Ramos (cell line): ENCODE measurements at regions not wholly inside any gene's neighbourhood (a gene's known extent, or its start where the extent isn't known, plus 50 kb on each side); places are given as distances from the start of the nearest gene placed in this dataset.
"Not testable (repeated sequence)": the region's sequence is repeated elsewhere in the genome, so short reads cannot be mapped to it uniquely, and the experiment has no call there.

Source experiments
- in situ Hi-C: fragments of 300-500 bp; cut with MboI; formaldehyde crosslinking; loops from one replicate; pipeline ENCODE4 v1.14.3; 2022; ENCODE audit warnings: low sequenced_read_pairs; ENCODE audit not compliant: unreplicated experiment

DNA sequence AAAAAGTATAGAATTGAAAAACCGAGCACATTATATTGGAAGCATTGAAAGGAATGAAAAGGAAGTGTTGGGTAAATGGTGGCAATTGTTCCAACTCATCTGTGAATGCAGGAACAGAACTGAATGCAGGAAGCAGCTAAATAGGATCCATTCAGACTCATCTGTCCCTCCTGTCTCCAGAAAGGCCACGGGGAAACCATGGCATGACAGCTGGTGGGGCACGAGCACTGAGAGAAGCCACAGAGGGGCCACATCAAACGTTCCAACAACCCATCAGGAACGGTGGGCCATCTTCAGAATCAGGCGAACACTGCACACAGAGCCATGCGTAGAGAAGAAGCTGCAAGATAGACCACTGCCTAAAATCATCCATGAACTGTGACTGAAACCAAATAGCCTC is 138.5 kb upstream of the SLC35G4 start:
- in situ Hi-C loops: no loop called here

DNA sequence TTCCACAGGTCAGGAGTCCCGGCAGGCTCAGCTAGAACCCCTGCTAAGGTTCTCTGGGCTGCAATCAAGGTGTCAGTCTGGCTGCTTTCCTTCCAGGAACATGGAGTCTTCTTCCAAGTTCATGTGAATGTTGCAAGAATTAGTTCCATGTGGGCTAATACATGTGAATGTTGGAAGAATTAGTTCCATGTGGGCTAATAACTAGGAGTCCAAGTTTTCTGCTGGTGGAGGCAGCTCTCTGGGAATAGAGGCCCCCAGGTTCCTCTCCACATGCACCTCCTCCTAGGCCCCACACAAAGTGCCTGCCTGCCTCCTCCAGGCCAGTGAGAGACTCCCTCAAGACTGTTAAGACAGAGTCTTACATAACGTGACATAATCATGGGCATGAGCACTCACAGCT is 140.8 kb upstream of the SLC35G4 start:
- in situ Hi-C loops: no loop called here

- in situ Hi-C loops: no loop called here
These were observed 141.3 kb upstream of the SLC35G4 start for GRCh38 chr18:11468120-11468519.

- in situ Hi-C loops: no loop called here
These were observed 141.8 kb upstream of the SLC35G4 start for GRCh38 chr18:11467611-11468010.

DNA sequence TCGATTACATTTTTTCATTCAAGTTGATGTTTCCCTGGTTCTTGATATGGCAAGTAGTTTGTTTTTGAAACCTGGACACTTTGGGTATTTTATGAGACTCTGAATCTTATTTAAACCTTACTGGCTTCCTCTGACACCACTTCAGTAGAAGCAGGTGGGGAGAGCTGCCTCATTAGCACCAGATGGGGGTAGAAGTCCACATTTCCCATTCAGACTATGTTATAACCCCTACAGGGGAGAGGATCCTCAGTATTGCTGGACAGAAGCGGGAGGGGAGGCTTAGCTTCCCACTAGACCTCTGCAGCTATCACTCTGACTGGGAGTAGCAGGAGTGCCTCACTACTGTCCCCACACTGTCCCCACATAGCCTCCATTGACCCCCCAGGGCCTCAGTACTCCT is 145.3 kb upstream of the SLC35G4 start:
- in situ Hi-C loops: no loop called here

DNA sequence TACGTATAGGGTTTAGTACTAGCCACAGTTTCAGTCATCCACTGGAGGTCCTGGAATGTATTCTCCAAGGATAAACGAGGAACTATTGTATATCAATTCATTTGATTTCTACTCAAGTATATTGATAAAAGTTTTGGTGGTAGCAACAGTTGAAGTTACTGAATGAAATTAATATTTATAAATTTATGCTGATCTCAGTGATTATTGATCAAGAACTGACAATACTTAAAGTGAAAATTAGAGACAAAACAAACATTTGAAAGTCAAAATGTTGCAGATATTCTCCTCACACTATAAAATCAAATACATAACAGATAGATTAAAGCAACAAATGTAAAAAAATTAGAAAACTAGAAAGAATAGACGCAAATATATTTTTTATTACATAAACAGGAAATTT is 150.9 kb upstream of the SLC35G4 start:
- in situ Hi-C loops: no loop called here

DNA sequence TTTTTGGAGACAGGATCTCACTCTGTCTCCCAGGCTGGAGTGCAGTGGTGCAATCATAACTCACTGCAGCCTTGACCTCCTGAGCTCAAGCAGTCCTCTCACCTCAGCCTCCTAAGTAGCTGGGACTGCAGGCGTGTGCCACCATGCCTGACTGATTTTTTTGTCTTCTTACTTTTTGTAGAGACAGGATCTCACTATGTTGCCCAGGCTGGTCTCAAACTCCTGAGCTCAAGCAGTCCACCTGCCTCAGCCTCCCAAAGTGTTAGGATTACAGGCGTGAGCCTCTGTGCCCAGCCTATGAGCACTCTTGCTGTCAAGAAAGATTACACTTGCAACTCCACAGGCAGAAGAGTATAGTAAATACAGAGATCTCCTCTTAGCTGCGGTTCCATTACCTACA is 151.5 kb upstream of the SLC35G4 start:
- in situ Hi-C loops: not testable (repeated sequence)

- in situ Hi-C loops: no loop called here
These were observed 155.4 kb upstream of the SLC35G4 start for GRCh38 chr18:11454040-11454439.

DNA sequence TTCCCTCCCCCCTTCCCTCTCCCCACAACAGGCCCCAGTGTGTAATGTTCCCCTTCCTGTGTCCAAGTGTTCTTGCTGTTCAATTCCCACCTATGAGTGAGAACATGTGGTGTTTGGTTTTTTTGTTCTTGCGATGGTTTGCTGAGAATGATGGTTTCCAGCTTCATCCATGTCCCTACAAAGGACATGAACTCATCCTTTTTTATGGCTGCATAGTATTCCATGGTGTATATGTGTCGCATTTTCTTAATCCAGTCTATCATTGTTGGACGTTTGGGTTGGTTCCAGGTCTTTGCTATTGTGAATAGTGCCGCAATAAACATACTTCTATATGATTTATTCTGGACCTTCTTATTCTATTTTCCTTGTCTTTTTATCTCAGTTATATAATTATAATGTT is 165.2 kb upstream of the SLC35G4 start:
- in situ Hi-C loops: loop anchor here (10.0 kb wide), 1 partner anchor 51 kb away; no protein-coding TSS in a partner anchor

- in situ Hi-C loops: no loop called here
These were observed 172.3 kb upstream of the SLC35G4 start for GRCh38 chr18:11437046-11437445.

DNA sequence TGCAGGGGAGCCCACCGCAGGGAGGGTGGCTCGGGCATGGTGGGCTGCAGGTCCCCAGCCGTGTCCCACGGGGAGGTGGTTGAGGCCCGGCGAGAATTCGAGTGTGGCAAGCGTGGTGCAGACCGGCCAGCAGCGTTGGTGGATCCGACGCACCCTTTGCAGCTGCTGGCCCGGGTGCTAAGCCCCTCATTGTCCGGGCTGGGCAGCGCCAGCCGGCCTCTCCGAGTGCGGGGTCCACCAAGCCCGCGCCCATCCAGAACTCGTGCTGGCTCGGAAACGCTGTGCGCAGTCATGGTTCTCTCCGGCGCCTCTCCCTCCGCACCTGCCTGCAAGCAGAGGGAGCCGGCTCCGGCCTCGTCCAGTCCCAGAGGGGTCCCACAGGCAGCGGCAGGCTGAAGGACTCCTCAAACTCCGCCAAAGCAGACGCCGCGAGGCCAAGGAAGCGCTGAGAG is 177.0 kb upstream of the SLC35G4 start:
- in situ Hi-C loops: no loop called here

- in situ Hi-C loops: no loop called here
These were observed 179.5 kb upstream of the SLC35G4 start for GRCh38 chr18:11429876-11430275.

GRCh38 chr18:11425211-11425610 is 184.2 kb upstream of the SLC35G4 start:
- in situ Hi-C loops: no loop called here

DNA sequence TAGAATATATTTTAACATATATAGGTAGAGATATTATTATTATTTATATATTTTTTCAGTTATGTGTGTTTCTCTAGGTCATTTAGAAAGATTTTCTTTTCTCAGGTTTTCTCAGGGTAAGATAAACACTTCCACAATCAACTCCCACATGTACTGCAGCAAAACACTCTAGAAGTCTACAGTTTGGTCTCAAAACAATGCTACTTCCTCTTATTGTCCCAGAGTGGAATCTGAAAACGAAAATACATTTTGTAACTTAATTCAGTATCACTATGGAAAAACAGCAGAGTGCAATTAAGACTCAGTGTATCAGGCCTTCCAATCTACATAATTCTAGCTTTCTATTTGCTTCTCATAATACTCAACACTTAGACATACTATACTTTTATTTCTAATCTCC is 190.1 kb upstream of the SLC35G4 start:
- in situ Hi-C loops: no loop called here

- in situ Hi-C loops: no loop called here
These were observed 196.6 kb upstream of the SLC35G4 start for GRCh38 chr18:11412811-11413210.

DNA sequence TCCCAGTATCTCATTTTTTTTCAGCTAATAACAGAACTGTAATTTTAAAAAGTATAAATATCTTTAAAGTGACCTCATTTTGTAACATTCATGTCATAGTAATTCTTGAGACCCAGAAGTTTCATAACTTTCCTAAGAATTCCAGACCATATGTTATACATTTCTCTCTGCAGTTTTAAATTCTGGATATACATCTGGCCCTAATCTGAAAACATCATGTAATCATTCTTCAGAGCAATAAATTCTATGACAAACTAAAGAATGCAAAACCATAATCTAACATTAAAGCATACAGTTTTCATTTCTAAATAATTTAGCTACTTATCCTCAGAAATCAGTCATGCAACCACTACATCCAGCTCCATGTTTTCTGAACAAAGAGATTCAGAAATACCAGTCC is 198.3 kb upstream of the SLC35G4 start:
- in situ Hi-C loops: no loop called here

DNA sequence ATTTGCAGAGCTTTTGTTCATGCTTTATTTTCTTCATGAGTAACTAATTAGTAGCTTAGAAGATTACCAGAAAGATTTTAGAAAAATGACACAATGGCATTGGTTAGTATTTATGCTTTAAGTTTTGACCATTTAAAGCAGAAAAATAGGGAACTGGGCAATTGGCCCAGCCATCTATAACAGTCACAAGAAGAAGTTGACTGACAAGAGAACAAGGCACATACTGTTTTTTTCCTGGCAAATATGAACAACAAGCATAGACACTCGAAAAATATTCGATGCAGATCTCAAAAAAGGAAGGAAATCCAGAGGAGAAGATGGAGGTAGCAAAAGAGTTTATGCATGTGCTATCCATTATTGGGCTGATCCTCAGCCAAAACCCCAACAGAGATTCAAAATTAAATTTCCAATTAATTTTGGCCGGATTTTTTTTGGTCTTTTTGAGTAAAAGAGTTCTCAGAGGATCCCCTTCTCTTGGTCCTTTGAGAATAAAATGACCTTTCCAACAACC is 200.8 kb upstream of the SLC35G4 start:
- in situ Hi-C loops: no loop called here

DNA sequence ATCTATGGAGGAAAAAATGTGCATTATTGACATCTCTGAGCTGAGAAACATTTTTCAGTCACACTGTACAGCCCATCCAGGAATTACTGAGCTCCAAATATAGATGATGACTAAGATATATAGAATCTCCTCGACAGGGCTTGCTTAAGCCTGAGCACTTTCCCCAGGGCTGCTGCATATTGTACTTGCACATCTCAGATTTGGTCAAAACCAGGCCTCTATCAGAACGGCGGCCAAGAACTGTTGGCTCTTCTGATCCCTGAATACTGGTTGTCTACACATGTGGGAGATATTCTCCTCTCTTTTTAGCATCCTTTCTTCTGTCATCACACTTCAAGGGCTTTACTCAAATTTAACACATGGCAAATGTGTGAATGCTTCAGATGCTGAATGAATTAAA is 201.5 kb upstream of the SLC35G4 start:
- in situ Hi-C loops: no loop called here

- in situ Hi-C loops: no loop called here
These were observed 203.6 kb upstream of the SLC35G4 start for GRCh38 chr18:11405804-11406203.

DNA sequence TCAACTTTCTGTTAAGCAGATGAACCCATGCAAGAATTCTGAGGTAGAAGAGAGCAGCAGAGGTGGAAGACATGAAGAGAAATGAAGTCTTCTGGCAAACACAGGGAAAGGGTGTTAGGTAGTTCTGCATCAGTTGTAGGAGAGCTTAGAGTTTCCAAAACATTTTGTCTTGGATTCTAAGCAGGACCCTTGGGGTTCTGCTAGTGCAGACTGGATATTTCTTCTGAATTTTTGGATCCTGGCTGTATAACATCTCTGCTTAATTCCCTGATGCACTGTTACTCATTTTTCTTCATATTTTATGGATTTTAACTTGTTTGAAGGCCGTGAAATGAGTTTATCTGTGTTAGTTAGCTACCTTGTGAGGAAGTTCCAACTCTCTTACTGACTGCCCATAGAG is 208.7 kb upstream of the SLC35G4 start:
- in situ Hi-C loops: no loop called here

DNA sequence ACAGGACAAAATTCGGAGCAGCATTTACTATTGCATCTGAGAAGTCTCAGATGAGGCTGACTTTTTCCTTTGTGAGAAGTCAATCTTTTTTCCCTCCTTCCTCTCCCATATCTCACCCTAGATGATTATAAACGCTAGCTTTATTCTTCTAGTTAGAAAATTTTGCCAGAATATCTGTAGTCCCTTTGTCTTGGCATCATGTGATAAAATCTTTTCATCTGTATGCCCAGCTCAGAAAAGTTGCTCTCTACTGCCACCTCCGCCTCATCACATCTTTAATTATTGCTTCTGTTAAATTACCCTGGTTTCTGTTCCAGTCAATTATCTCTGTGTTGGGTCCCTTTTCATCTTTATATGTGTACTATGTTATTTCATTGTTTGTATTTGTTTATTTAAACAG is 210.8 kb upstream of the SLC35G4 start:
- in situ Hi-C loops: no loop called here

GRCh38 chr18:11392980-11393885 is 216.2 kb upstream of the SLC35G4 start:
- in situ Hi-C loops: no loop called here
